Neuronal stem cell (in vitro differentiated cells): ENCODE measurements at regions not wholly inside any gene's neighbourhood (a gene's known extent, or its start where the extent isn't known, plus 50 kb on each side); places are given as distances from the start of the nearest gene placed in this dataset.

Source experiments
- DNase-seq: peaks from one replicate; pipeline ENCODE4 v3.0.0-alpha.2; 2013; ENCODE audit warnings: low spot score
- H2AFZ ChIP-seq: one replicate; pipeline ENCODE4 v1.6.1; 2013; ENCODE audit warnings: mild to moderate bottlenecking, low read length, inconsistent platforms
- H2AK5ac ChIP-seq: 2 replicates; pipeline ENCODE4 v1.6.1; 2013; ENCODE audit warnings: low read depth, mild to moderate bottlenecking, inconsistent platforms, low read length, moderate library complexity, mixed read lengths
- H2BK120ac ChIP-seq: 2 replicates; pipeline ENCODE4 v1.6.1; 2013; ENCODE audit warnings: low read depth, mild to moderate bottlenecking, inconsistent platforms, low read length, moderate library complexity, mixed read lengths
- H2BK12ac ChIP-seq: one replicate; pipeline ENCODE4 v1.6.1; 2013; ENCODE audit warnings: low read length, inconsistent platforms
- H2BK15ac ChIP-seq: 2 replicates; pipeline ENCODE4 v1.6.1; 2013; ENCODE audit warnings: mild to moderate bottlenecking, low read length, inconsistent platforms, mixed read lengths
- H2BK5ac ChIP-seq: one replicate; pipeline ENCODE4 v1.6.1; 2013; ENCODE audit warnings: inconsistent platforms, mild to moderate bottlenecking, low read length, moderate library complexity
- H3K14ac ChIP-seq: one replicate; pipeline ENCODE4 v1.6.1; 2013; ENCODE audit warnings: low read length, inconsistent platforms
- H3K18ac ChIP-seq: 2 replicates; pipeline ENCODE4 v1.6.1; 2013; ENCODE audit warnings: low read length, inconsistent platforms
- H3K23ac ChIP-seq: 2 replicates; pipeline ENCODE4 v1.6.1; 2013; ENCODE audit warnings: low read depth, mild to moderate bottlenecking, mixed read lengths, low read length, inconsistent platforms; ENCODE audit not compliant: poor library complexity
- H3K27ac ChIP-seq: replicated peaks from 3 replicates; pipeline ENCODE4 v1.5.1; 2013; ENCODE audit warnings: low read length, inconsistent platforms
- H3K27me3 ChIP-seq, 3 experiments: 2 replicates each; pipeline ENCODE4 v1.6.1; 2013; ENCODE audit warnings: low read length in 3 of 3, mild to moderate bottlenecking in 2 of 3, inconsistent platforms in 1 of 3, low read depth in 1 of 3, mixed read lengths in 1 of 3, moderate library complexity in 1 of 3; ENCODE audit not compliant: control insufficient read depth in 3 of 3, insufficient read depth in 3 of 3
- H3K36me3 ChIP-seq, 2 donors: replicated peaks in 1 of 2; 2 replicates each; pipeline ENCODE4 v1.6.1; 2013; ENCODE audit warnings: low read length in 2 of 2; ENCODE audit not compliant: control insufficient read depth in 2 of 2, insufficient read depth in 2 of 2
- H3K4ac ChIP-seq: 2 replicates; pipeline ENCODE4 v1.6.1; 2013; ENCODE audit warnings: inconsistent platforms, mild to moderate bottlenecking, low read length, moderate library complexity
- H3K4me1 ChIP-seq, 2 donors: 1 replicate in 1 of 2; 2 replicates in 1 of 2; pipeline ENCODE4 v1.6.1; 2013; ENCODE audit warnings: low read length in 2 of 2, low read depth in 1 of 2; ENCODE audit not compliant: control insufficient read depth in 2 of 2, insufficient read depth in 1 of 2
- H3K4me2 ChIP-seq: one replicate; pipeline ENCODE4 v1.6.1; 2013; ENCODE audit warnings: mild to moderate bottlenecking, low read length, inconsistent platforms; ENCODE audit not compliant: insufficient read depth, poor library complexity, severe bottlenecking
- H3K4me3 ChIP-seq, 2 donors: 2 replicates each; pipeline ENCODE4 v1.5.1; 2013; ENCODE audit warnings: low read length in 2 of 2, mild to moderate bottlenecking in 2 of 2, inconsistent platforms in 1 of 2, moderate library complexity in 1 of 2
- H3K79me1 ChIP-seq: one replicate; pipeline ENCODE4 v1.6.1; 2013; ENCODE audit warnings: low read depth, mild to moderate bottlenecking, inconsistent platforms, low read length, moderate library complexity
- H3K9ac ChIP-seq: one replicate; pipeline ENCODE4 v1.6.1; 2013; ENCODE audit warnings: mild to moderate bottlenecking, low read depth, low read length, inconsistent platforms; ENCODE audit not compliant: poor library complexity
- H3K9me3 ChIP-seq, 2 donors: replicated peaks in 1 of 2; 2 replicates each; pipeline versions ENCODE3 to v1.6.1; 2013; ENCODE audit warnings: low read length in 2 of 2, mild to moderate bottlenecking in 2 of 2, inconsistent platforms in 1 of 2, low read depth in 1 of 2, mixed read lengths in 1 of 2, moderate library complexity in 1 of 2; ENCODE audit not compliant: control insufficient read depth in 2 of 2, insufficient read depth in 1 of 2
- H4K8ac ChIP-seq: one replicate; pipeline ENCODE4 v1.6.1; 2013; ENCODE audit warnings: low read depth, mild to moderate bottlenecking, inconsistent platforms, low read length, moderate library complexity
- H4K91ac ChIP-seq: one replicate; pipeline ENCODE4 v1.6.1; 2013; ENCODE audit warnings: low read length, low read depth, mild to moderate bottlenecking, inconsistent platforms; ENCODE audit not compliant: poor library complexity
- WGBS, 2 donors: extraction: QIAGEN DNeasy Blood & Tissue Kit; methylation state at CpG; one replicate each; pipeline ENCODE4 v1.1.7; 2013; ENCODE audit warnings: missing lambda C conversion rate in 2 of 2, mixed read lengths in 1 of 2; ENCODE audit not compliant: insufficient read length in 2 of 2, insufficient replicate concordance in 1 of 2; ENCODE audit errors: extremely low coverage in 2 of 2; 5-methylcytosine and 5-hydroxymethylcytosine counted together

- Histone ChIP-seq H3K4me1 (no peaks in the 10 kb centered on the region), H3K27ac (no peak overlapping the region), H2BK15ac (no peak overlapping the region), H3K79me1 (no peaks in the 10 kb centered on the region), H2BK5ac (no peak overlapping the region), H3K27me3 (no peaks in the 10 kb centered on the region), H2AFZ (no peak overlapping the region), H3K9ac (no peak overlapping the region), H3K14ac (no peak overlapping the region), H3K4me2 (no peak overlapping the region), H2BK120ac (no peak overlapping the region), H4K91ac (no peak overlapping the region), H3K4ac (no peak overlapping the region), H3K9me3 (no peaks in the 10 kb centered on the region), H4K8ac (no peak overlapping the region), H3K36me3 (no peaks in the 10 kb centered on the region), H3K23ac (no peak overlapping the region), H2BK12ac (no peak overlapping the region), H3K18ac (no peak overlapping the region), H3K4me3 (no peak overlapping the region), H2AK5ac (no peak overlapping the region)
- DNase-seq: no peak
- no CpG with 5 or more reads among the region's 8 CpGs for WGBS, 2 donors
Observed at GRCh38 chrX:9390693-9391368, 74.0 kb upstream of the TBL1X start.

GRCh38 chrX:9392445-9392844, 72.4 kb upstream of the TBL1X start:
- Histone ChIP-seq H4K8ac (no peak overlapping the region), H3K27me3 (no peaks in the 10 kb centered on the region), H2AFZ (no peak overlapping the region), H3K4ac (no peak overlapping the region), H3K9me3 (no peaks in the 10 kb centered on the region), H3K4me2 (no peak overlapping the region), H2BK15ac (no peak overlapping the region), H2BK12ac (no peak overlapping the region), H3K36me3 (no peaks in the 10 kb centered on the region), H3K18ac (no peak overlapping the region), H3K14ac (no peak overlapping the region), H4K91ac (no peak overlapping the region), H3K23ac (no peak overlapping the region), H3K27ac (no peak overlapping the region), H3K79me1 (no peaks in the 10 kb centered on the region), H3K9ac (no peak overlapping the region), H3K4me3 (no peak overlapping the region), H3K4me1 (peaks cover 0 to 1% of the 10 kb centered on the region in 2 donors), H2AK5ac (no peak overlapping the region), H2BK5ac (no peak overlapping the region), H2BK120ac (no peak overlapping the region)
- no CpG with 5 or more reads among the region's 5 CpGs for WGBS, 2 donors
- DNase-seq: no peak

GRCh38 chrX:9393571-9393970, 71.3 kb upstream of the TBL1X start:
- Histone ChIP-seq H3K9me3 (no peaks in the 10 kb centered on the region), H3K4me3 (no peak overlapping the region), H3K18ac (no peak overlapping the region), H2AFZ (no peak overlapping the region), H3K4me1 (peaks cover 0 to 1% of the 10 kb centered on the region in 2 donors), H2BK5ac (no peak overlapping the region), H2BK15ac (no peak overlapping the region), H4K8ac (no peak overlapping the region), H3K79me1 (no peaks in the 10 kb centered on the region), H2BK12ac (no peak overlapping the region), H3K23ac (no peak overlapping the region), H2AK5ac (no peak overlapping the region), H4K91ac (no peak overlapping the region), H2BK120ac (no peak overlapping the region), H3K36me3 (no peaks in the 10 kb centered on the region), H3K27ac (no peak overlapping the region), H3K14ac (no peak overlapping the region), H3K9ac (no peak overlapping the region), H3K27me3 (no peaks in the 10 kb centered on the region), H3K4ac (no peak overlapping the region), H3K4me2 (no peak overlapping the region)
- DNase-seq: no peak
- no CpG with 5 or more reads among the region's 4 CpGs for WGBS, 2 donors

GRCh38 chrX:9394212-9394611, 70.6 kb upstream of the TBL1X start:
- H3K79me1 ChIP-seq: no peaks in the 10 kb centered on the region
- H3K14ac ChIP-seq: no peak overlapping the region
- H3K23ac ChIP-seq: no peak overlapping the region
- H3K9ac ChIP-seq: no peak overlapping the region
- H2BK12ac ChIP-seq: no peak overlapping the region
- H3K18ac ChIP-seq: peak overlapping the region; percentile 48
- no peak overlapping the region for H3K4ac ChIP-seq
- no peak overlapping the region for H4K91ac ChIP-seq
- no peaks in the 10 kb centered on the region for H3K9me3 ChIP-seq
- DNase-seq: no peak
- H3K4me2 ChIP-seq: no peak overlapping the region
- H3K4me1 ChIP-seq: peaks cover 0 to 1% of the 10 kb centered on the region in 2 donors
- WGBS, 2 donors: no CpG with 5 or more reads among the region's 12 CpGs
- no peak overlapping the region for H2BK120ac ChIP-seq
- no peaks in the 10 kb centered on the region for H3K36me3 ChIP-seq
- no peak overlapping the region for H2AK5ac ChIP-seq
- peak overlapping the region; percentile 7 for H2AFZ ChIP-seq
- H2BK15ac ChIP-seq: no peak overlapping the region
- no peak overlapping the region for H4K8ac ChIP-seq
- no peak overlapping the region for H2BK5ac ChIP-seq
- no peak overlapping the region for H3K4me3 ChIP-seq
- H3K27me3 ChIP-seq: no peaks in the 10 kb centered on the region
- H3K27ac ChIP-seq: no peak overlapping the region
